ES-I3 (cell line): ENCODE measurements at regions not wholly inside any gene's neighbourhood (a gene's known extent, or its start where the extent isn't known, plus 50 kb on each side); places are given as distances from the start of the nearest gene placed in this dataset.

Experiments
- H3K36me3 ChIP-seq: 2 replicates; pipeline ENCODE4 v1.6.1; 2013; ENCODE audit warnings: mild to moderate bottlenecking, low read length, control low read depth, moderate library complexity; ENCODE audit not compliant: insufficient read depth
- H3K4me1 ChIP-seq: 2 replicates; pipeline ENCODE4 v1.6.1; 2013; ENCODE audit warnings: mild to moderate bottlenecking, control low read depth, low read length; ENCODE audit not compliant: insufficient read depth
- H3K9ac ChIP-seq: 2 replicates; pipeline ENCODE4 v1.6.1; 2013; ENCODE audit warnings: low read depth, mild to moderate bottlenecking, low read length, moderate library complexity
- H3K9me3 ChIP-seq: 2 replicates; pipeline ENCODE4 v1.6.1; 2013; ENCODE audit warnings: mild to moderate bottlenecking, low read length, moderate library complexity; ENCODE audit not compliant: control insufficient read depth, insufficient read depth

DNA sequence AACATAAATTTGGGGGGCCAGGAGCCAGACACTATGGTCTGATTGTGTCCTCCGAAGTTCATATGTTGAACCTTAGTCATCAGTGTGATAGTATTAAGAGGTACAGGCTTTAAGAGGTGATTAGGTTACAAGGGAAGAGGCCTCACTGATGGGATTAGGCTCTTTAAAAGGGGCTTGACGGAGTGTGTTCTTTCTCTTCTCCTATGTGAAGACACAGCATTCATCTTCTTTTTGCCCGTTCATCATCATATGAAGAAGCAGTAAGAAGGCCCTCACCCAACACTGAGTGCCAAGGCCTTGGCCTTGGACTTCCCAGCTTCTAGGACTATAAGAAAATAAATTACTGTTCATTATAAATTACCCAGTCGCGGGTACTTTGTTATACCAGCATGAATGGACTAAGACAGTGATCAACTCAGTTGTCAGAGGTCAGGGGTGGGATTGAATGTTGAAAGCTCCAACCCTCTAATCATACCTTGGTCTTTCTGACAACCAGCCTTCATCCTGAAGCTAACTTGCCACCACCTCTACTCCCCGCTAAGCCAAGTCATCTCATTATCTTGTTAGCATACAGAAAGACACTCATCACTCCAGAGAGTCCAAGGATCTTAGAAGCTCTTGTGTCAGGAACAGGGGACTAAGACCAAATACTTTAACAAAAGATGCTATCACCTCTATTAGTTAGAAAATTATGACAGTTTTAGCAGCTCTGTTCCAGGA, 543.4 kb upstream of the DIPK2B start:
- no peaks in the 10 kb centered on the region for H3K4me1 ChIP-seq
- H3K9me3 ChIP-seq: no peaks in the 10 kb centered on the region
- peaks cover 8% of the 10 kb centered on the region; the same call in 1 of the 2 replicates for H3K36me3 ChIP-seq
- H3K9ac ChIP-seq: no peak overlapping the region

DNA sequence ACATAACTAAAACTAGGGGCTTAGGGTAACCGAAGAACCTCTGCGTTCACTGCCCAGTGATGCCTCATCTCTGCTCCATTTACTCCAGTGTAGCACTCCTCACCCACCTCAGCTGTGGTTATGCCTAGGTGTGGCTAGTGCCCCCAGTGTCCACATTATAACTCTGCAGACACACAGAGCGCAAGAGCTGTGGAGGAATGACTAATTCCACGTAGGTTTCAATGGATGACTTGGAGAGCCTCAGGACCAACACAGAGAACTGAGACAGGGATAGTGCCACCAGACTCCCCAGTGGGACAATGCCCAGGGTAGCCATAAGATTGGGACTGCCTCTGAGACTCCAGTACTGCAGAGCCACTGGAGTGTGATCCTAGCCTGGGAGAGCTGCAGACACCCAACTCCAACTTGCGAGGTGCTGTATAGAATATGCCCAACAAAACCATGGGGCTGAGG, 542.4 kb upstream of the DIPK2B start:
- H3K4me1 ChIP-seq: no peaks in the 10 kb centered on the region
- peaks cover 8% of the 10 kb centered on the region; the same call in 1 of the 2 replicates for H3K36me3 ChIP-seq
- no peak overlapping the region for H3K9ac ChIP-seq
- no peaks in the 10 kb centered on the region for H3K9me3 ChIP-seq

DNA sequence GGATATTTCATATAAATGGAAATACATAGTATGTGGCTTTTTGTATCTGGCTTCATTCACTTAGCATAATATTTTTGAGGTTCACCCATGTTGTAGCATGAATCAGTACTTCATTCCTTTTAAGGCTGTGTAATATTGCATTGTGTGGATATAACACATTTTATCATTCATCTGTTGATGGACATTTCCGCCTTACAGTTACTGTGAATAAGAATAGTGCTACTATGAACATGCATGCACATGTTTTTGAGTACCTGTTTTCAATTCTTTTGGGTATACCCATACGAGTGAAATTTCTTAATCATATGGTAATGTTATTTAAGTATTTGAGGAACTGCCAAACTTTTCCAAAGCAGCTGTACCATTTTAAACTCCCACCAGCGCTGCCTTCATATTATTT, 539.6 kb upstream of the DIPK2B start:
- no peaks in the 10 kb centered on the region for H3K4me1 ChIP-seq
- no peaks in the 10 kb centered on the region for H3K36me3 ChIP-seq
- H3K9ac ChIP-seq: no peak overlapping the region
- no peaks in the 10 kb centered on the region for H3K9me3 ChIP-seq

DNA sequence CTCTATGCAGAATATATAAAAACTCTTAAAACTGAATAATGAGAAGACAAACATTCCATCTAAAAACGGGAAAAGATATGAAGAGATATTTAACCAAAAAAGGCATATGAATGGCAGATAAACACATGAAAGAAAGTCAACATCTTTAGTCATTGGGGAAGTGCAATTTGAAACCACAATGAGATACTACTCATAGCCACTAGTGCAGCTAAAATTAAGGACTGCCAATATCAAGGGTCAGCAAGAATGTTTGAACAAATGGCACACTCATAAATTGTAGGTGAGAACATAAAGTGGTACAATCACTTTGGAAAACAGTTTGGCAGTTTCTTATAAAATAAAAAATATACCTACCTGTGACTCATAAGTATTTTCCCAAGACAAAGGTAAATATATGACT, 534.9 kb upstream of the DIPK2B start:
- H3K36me3 ChIP-seq: no peaks in the 10 kb centered on the region
- no peaks in the 10 kb centered on the region for H3K4me1 ChIP-seq
- peaks cover 2% of the 10 kb centered on the region; the same call in 1 of the 2 replicates for H3K9me3 ChIP-seq
- no peak overlapping the region for H3K9ac ChIP-seq

DNA sequence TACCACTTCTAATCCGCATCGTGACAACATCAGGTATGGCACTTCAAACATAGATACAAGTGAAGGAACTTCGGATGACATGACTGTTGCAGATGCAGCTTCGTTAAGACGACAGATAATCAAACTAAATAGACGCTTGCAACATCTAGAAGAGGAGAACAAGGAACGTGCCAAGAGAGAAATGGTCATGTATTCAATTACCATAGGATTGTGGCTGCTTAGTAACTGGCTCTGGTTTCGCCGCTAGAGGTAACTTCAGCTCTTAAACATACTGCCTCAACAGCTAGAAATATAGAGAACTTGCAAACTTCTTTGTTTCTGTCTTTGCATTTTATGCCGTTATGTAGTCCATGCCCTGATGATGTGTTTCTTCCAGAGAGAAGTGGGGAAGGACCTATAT, 530.8 kb upstream of the DIPK2B start:
- Histone ChIP-seq H3K4me1 (peaks cover 11% of the 10 kb centered on the region; the same call in 1 of the 2 replicates), H3K9ac (no peak overlapping the region), H3K36me3 (no peaks in the 10 kb centered on the region)

DNA sequence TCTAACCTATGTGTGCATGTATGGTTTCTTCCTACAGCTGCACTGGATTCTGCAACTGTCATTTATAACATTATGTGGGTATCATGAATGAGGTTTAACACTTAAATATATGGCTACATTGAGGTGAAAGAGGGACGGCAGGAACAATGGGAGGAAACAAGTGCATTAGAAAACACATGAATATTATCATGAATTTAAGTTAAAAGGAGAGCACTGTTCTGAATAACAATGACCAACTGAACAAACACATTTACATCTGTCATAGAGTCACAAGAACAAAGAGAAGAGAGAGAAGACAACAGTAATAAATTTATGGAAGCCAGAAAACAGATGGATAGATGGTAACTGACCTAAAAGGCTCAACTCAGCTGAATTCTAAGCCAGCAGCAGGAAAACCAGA, 527.1 kb upstream of the DIPK2B start:
- H3K9ac ChIP-seq: no peak overlapping the region
- peaks cover 11% of the 10 kb centered on the region; the same call in 1 of the 2 replicates for H3K4me1 ChIP-seq
- H3K9me3 ChIP-seq: no peaks in the 10 kb centered on the region
- H3K36me3 ChIP-seq: no peaks in the 10 kb centered on the region

More for the DNA sequence above, 530.8 kb upstream of the DIPK2B start:
- H3K9me3 ChIP-seq: peaks cover 2% of the 10 kb centered on the region; the same call in 1 of the 2 replicates

DNA sequence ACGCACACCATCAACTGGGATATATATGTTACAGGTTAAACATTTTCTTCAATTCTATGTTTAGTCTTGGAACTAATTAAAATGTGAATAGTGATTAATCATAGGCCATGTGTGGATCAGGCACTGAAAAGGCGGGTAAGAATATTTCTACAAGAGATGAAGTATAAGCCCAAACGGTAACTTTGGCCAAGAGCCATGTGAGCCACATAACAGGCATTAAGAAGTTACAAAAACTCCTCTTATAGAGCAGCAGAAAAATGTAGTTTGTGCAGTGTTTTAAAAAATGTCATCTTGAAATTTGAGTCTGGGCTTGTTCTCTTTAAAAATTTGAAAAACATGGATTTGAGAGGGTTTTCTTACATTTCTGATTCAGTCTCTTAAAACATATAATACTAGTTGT, 521.8 kb upstream of the DIPK2B start:
- Histone ChIP-seq H3K36me3 (no peaks in the 10 kb centered on the region), H3K9me3 (no peaks in the 10 kb centered on the region), H3K9ac (no peak overlapping the region), H3K4me1 (peaks cover 13% of the 10 kb centered on the region; the same call in 1 of the 2 replicates)

DNA sequence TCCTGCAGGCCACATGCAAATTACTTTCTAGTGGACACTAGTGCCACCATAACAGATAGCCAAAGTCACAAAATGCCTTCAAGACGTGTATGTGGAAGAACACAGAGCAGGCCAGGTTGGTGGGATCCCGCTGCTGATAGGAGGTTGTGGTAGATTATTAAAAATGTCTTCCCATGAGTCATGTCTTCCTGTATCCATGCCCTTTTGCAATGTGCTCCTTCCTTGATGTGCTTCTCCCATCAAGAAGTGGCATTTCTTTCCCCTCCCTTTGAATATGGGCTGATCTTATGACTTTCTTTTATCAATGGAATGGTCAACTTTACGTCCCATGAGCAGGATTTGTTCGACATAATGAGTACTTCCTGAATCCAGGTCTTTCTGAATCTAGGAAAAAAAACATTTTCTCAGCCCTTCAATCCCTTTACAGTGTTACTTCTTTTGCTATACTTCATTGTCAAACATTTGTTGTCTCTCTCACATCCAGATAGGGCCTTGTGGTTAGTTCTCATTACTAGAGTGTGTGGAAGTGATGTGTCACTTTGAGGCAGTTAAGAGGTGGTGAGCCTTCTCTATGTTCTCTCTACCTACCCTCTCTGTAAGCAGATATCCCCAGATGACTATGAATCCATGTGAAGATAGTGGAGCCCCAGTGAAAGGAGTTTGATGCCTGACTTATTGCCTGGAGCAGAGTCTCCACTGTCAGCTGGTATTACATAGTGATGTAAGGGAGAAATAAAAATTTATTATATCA, 519.2 kb upstream of the DIPK2B start:
- H3K9ac ChIP-seq: no peak overlapping the region
- no peaks in the 10 kb centered on the region for H3K36me3 ChIP-seq
- H3K4me1 ChIP-seq: peaks cover 12% of the 10 kb centered on the region
- no peaks in the 10 kb centered on the region for H3K9me3 ChIP-seq

DNA sequence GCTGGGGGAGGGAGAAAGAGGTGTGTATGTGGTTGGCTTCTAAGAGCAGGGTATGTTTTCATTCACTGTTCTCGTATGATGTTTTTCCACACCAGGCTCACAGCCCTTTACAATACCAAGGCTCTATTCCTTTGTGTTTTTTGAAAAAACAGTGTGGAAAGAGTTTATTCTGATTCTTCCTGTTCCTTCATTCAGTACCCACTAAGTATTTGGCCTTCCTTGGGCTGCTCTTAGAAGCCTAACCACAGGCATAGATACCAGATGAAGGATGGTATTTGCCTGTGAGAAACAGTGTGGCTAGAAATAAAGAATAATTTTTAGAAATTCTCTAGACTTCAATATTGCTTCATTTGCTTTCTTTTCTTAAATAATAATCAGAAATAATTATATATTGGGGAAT, 518.0 kb upstream of the DIPK2B start:
- Histone ChIP-seq H3K9ac (no peak overlapping the region), H3K4me1 (peaks cover 14% of the 10 kb centered on the region), H3K36me3 (no peaks in the 10 kb centered on the region), H3K9me3 (no peaks in the 10 kb centered on the region)

DNA sequence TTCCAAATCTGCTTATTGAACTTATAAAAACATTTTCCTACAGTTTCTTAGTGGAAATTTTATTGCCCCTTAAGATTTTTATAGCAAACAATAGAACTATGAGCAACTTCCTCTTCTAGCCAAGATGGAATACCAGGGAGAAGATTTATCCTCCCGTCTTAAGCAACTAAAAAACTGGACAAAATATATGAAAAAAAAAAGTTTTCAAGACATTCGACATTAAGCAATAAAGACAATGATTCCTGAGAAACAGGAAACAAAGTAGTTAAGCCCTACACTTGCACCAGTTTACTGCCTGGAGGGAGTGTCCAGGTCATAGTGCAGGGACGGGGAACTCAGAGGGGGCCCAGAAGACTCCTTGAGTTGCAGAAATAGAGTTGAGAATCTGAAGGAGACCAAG, 516.1 kb upstream of the DIPK2B start:
- peaks cover 14% of the 10 kb centered on the region for H3K4me1 ChIP-seq
- no peak overlapping the region for H3K9ac ChIP-seq
- H3K9me3 ChIP-seq: no peaks in the 10 kb centered on the region
- H3K36me3 ChIP-seq: no peaks in the 10 kb centered on the region

DNA sequence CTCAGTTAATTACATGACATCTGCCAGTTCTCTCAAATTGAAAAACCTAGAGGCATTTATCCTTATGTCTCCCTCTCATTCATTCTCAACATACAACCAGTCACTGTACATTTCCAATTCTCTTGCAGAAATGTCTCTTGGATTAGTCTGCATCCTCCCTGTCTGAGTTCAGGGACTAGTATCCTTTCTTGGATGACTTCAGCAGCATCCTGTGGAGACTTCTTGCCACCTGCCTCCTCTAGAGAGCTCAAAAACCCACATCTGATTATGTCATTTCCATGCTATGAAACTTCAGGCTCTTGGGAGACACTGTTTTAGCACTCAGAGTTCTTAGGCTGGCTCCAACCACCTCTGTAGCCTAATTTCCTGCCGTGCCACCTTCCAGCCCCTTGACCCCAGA, 515.1 kb upstream of the DIPK2B start:
- Histone ChIP-seq H3K36me3 (no peaks in the 10 kb centered on the region), H3K9me3 (no peaks in the 10 kb centered on the region), H3K9ac (no peak overlapping the region), H3K4me1 (peaks cover 14% of the 10 kb centered on the region)

DNA sequence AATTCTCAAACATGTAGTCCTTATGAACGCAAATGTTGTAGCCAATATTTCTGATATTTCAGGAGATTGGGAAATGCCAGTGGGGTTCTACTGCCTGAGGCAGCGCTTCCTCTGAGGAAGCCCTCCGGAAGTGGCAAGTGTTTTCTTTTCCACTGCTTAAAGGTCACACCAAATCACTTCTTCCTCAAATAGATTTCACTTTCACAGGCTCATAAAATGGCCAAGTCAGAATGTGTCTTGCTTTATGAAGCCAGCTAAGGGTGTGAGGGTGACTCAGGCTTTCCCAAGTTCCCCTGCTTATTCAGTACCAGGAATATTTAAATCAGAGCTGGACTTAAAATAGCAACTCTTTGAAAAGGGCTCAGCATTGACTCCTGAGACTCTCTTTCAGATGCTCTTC, 514.2 kb upstream of the DIPK2B start:
- no peaks in the 10 kb centered on the region for H3K9me3 ChIP-seq
- H3K4me1 ChIP-seq: peaks cover 14% of the 10 kb centered on the region
- no peak overlapping the region for H3K9ac ChIP-seq
- no peaks in the 10 kb centered on the region for H3K36me3 ChIP-seq

DNA sequence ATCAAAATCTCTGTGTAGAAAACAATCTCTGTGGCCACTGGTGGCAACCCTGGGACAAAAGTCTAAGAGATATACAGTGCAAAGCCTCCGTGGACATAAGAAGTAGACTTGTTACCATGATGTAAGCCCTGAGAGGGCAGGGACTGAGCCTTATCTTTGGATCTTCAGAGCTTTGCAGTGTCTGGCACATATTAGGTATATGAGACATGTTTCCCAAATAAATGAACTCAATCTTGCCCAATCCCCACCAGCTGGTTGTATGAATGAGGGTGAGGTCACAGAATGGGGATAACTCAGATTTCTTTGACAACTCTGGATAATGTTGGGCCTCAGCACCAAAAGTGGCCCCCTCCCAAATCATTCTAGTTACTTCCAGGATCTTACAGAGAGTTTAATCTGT, 511.4 kb upstream of the DIPK2B start:
- H3K36me3 ChIP-seq: no peaks in the 10 kb centered on the region
- H3K4me1 ChIP-seq: peaks cover 4% of the 10 kb centered on the region

DNA sequence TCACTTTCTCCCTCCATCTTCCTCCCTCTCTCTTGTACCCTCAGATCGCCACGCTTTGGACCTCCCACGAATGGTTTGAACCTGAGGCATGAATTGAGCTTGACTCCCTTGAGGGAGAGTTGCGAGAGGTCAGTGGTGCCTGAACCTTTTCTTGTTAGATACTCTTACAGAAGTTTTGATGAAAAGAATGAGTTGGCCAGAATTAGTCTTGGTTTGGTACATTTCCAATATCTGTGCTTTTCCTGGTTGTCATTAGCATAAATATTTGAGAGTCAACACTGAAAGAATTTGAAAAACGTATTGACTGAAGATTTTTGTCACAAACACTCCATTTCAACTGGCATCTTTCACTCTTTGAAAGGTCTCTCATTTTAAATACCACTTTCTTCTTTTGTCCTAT, 510.6 kb upstream of the DIPK2B start:
- no peaks in the 10 kb centered on the region for H3K36me3 ChIP-seq
- H3K9me3 ChIP-seq: no peaks in the 10 kb centered on the region
- peaks cover 4% of the 10 kb centered on the region for H3K4me1 ChIP-seq
- no peak overlapping the region for H3K9ac ChIP-seq

More for the DNA sequence above, 511.4 kb upstream of the DIPK2B start:
- Histone ChIP-seq H3K9ac (no peak overlapping the region), H3K9me3 (no peaks in the 10 kb centered on the region)
